Endothelial cell of umbilical vein (primary cell): ENCODE measurements at regions not wholly inside any gene's neighbourhood (a gene's known extent, or its start where the extent isn't known, plus 50 kb on each side); places are given as distances from the start of the nearest gene placed in this dataset.

Experiments used
- BruUV-seq: library from RNA; stranded (reverse); fragments of 400-500 nt; replicated peaks from 2 replicates; lab custom pipeline; 2021; lab: Mats Ljungman, UMichigan
- CTCF ChIA-PET: fragments of 300-600, 350-600 bp; sonication (Branson Sonifier 250); formaldehyde crosslinking; loops from one replicate; lab custom pipeline; 2021; ENCODE audit warnings: antibody characterized with exemption, inconsistent platforms; lab: Charles Lee
- POLR2A ChIA-PET: fragments of 300-600, 350-600 bp; sonication (Branson Sonifier 250); formaldehyde crosslinking; loops from one replicate; lab custom pipeline; 2021; ENCODE audit warnings: antibody characterized with exemption, inconsistent platforms; lab: Charles Lee
- DNase-seq: peaks from one replicate; pipeline ENCODE4 v3.0.0-alpha.2; 2011; ENCODE audit warnings: low read depth, low spot score
- FAIRE-seq: peaks from 2 replicates; lab custom pipeline; 2011; peaks lifted over from hg19 to GRCh38; lab: Jason Lieb, UNC
- H2AFZ ChIP-seq: 2 replicates; pipeline ENCODE4 v1.6.0; 2012; ENCODE audit warnings: low read depth, low read length, control low read depth, inconsistent platforms
- H3K27ac ChIP-seq: 2 replicates; pipeline ENCODE4 v1.5.1; 2011; ENCODE audit warnings: low read depth, mild to moderate bottlenecking, control low read depth, low read length, moderate library complexity; ENCODE audit not compliant: insufficient read depth
- H3K27me3 ChIP-seq, 2 experiments: 2 replicates each; pipeline versions ENCODE4 v1.6.0 to v1.6.1; 2011; ENCODE audit warnings: low read length in 2 of 2, mixed read lengths in 1 of 2; ENCODE audit not compliant: control insufficient read depth in 2 of 2, insufficient read depth in 2 of 2
- H3K36me3 ChIP-seq, 2 experiments: 2 replicates in 1 of 2; 3 replicates in 1 of 2; pipeline ENCODE4 v1.5.1; 2011; ENCODE audit warnings: low read length in 2 of 2, mild to moderate bottlenecking in 1 of 2, moderate library complexity in 1 of 2; ENCODE audit not compliant: control insufficient read depth in 2 of 2, insufficient read depth in 2 of 2; ENCODE audit errors: extremely low read depth in 1 of 2
- H3K4me1 ChIP-seq: 3 replicates; pipeline ENCODE4 v1.5.1; 2011; ENCODE audit warnings: mild to moderate bottlenecking, low read length; ENCODE audit not compliant: control insufficient read depth, insufficient read depth; ENCODE audit errors: extremely low read depth
- H3K4me2 ChIP-seq: 2 replicates; pipeline ENCODE4 v1.6.1; 2011; ENCODE audit warnings: low read length, control low read depth, mixed read lengths; ENCODE audit not compliant: insufficient read depth
- H3K4me3 ChIP-seq, 3 experiments: fragments of 200-600 bp in 1 of 3; sonication (generic), shearing (Covaris generic) in 1 of 3; replicated peaks in 1 of 3; 2 replicates each; pipeline ENCODE4 v1.5.1; 2011 to 2016; ENCODE audit warnings: control low read depth in 3 of 3, low read length in 3 of 3, mild to moderate bottlenecking in 2 of 3, inconsistent platforms in 1 of 3, low read depth in 1 of 3, moderate library complexity in 1 of 3; ENCODE audit not compliant: insufficient read depth in 1 of 3
- H3K79me2 ChIP-seq: 2 replicates; pipeline ENCODE4 v1.6.0; 2012; ENCODE audit warnings: low read length, inconsistent platforms; ENCODE audit not compliant: control insufficient read depth, insufficient read depth
- H3K9ac ChIP-seq: replicated peaks from 2 replicates; pipeline ENCODE3; 2011; ENCODE audit warnings: low read length, control low read depth; ENCODE audit not compliant: insufficient read depth; ENCODE audit errors: extremely low read depth
- H3K9me1 ChIP-seq: replicated peaks from 3 replicates; pipeline ENCODE4 v1.6.0; 2011; ENCODE audit warnings: mild to moderate bottlenecking, low read length; ENCODE audit not compliant: control insufficient read depth, insufficient read depth; ENCODE audit errors: extremely low read depth
- H3K9me3 ChIP-seq: replicated peaks from 2 replicates; pipeline ENCODE4 v1.5.1; 2012; ENCODE audit warnings: low read length, inconsistent platforms; ENCODE audit not compliant: control insufficient read depth, insufficient read depth
- H4K20me1 ChIP-seq: replicated peaks from 2 replicates; pipeline ENCODE3; 2011; ENCODE audit warnings: mild to moderate bottlenecking, low read length; ENCODE audit not compliant: control insufficient read depth, insufficient read depth; ENCODE audit errors: extremely low read depth
- EZH2 ChIP-seq: IDR thresholded peaks from 2 replicates; pipeline ENCODE4 v1.6.1; 2012; ENCODE audit warnings: borderline replicate concordance, low read depth, mild to moderate bottlenecking, moderate library complexity, low read length, inconsistent platforms; ENCODE audit not compliant: severe bottlenecking
- FOS ChIP-seq: IDR thresholded peaks from 2 replicates; pipeline ENCODE4 v1.6.1; 2011; ENCODE audit warnings: mild to moderate bottlenecking, low read length, moderate library complexity, borderline replicate concordance; ENCODE audit not compliant: insufficient read depth
- GATA2 ChIP-seq: IDR thresholded peaks from 2 replicates; pipeline ENCODE4 v1.7.0; 2011; ENCODE audit warnings: low read depth, mild to moderate bottlenecking, moderate library complexity, mixed read lengths, low read length; ENCODE audit not compliant: insufficient read length, insufficient read depth
- JUN ChIP-seq: IDR thresholded peaks from 2 replicates; pipeline ENCODE4 v1.6.1; 2011; ENCODE audit warnings: borderline replicate concordance, low read depth; ENCODE audit not compliant: insufficient read length, insufficient read depth
- MAX ChIP-seq: IDR thresholded peaks from 2 replicates; pipeline ENCODE4 v1.6.1; 2011; ENCODE audit not compliant: insufficient read depth, insufficient read length
- MYC ChIP-seq: IDR thresholded peaks from one replicate; pipeline ENCODE4 v1.6.1; 2011; ENCODE audit warnings: mild to moderate bottlenecking, low read depth, low read length
- POLR2A ChIP-seq: IDR thresholded peaks from 2 replicates; pipeline ENCODE4 v1.6.1; 2012; ENCODE audit warnings: low read depth, mild to moderate bottlenecking, control low read depth, low read length
- POLR2AphosphoS5 ChIP-seq: IDR thresholded peaks from 2 replicates; pipeline ENCODE4 v1.6.1; 2012; ENCODE audit warnings: low read depth, mild to moderate bottlenecking, control low read depth, low read length, moderate library complexity; ENCODE audit not compliant: insufficient read depth
- dilution Hi-C: fragments of 300-500 bp; cut with MboI; formaldehyde crosslinking; loops from one replicate; pipeline ENCODE4 v1.15.0; 2019; ENCODE audit warnings: low sequenced_read_pairs; ENCODE audit not compliant: extremely low pct_ligation_motif_present
- intact Hi-C: fragments of 100-400 bp; cut with micrococcal nuclease; formaldehyde crosslinking; loops from one replicate; pipeline ENCODE4 v1.10.0; 2022
- TF ChIP-seq, protein P1 (sequence below), 2 donors: IDR thresholded peaks; 1 replicate in 1 of 2; 2 replicates in 1 of 2; pipeline ENCODE4 v1.5.1; 2011; ENCODE audit warnings: low read length in 2 of 2, mild to moderate bottlenecking in 2 of 2, moderate library complexity in 2 of 2, control low read depth in 1 of 2, inconsistent platforms in 1 of 2, low read depth in 1 of 2; ENCODE audit not compliant: insufficient read depth in 1 of 2; ENCODE audit errors: extremely low read depth in 1 of 2

- ChIA-PET POLR2A (no interaction called here), CTCF (interaction anchor here (1.5 kb wide), 1 partner anchor 149 kb away, joined by 4 read pairs; no protein-coding TSS in a partner anchor)
- H2AFZ ChIP-seq, result no peak overlapping the region
- BruUV-seq, result no TSS peak
- no peak overlapping the region for H3K27ac ChIP-seq
- H4K20me1 ChIP-seq, result no peaks in the 10 kb centered on the region
- no peaks in the 10 kb centered on the region for H3K36me3 ChIP-seq
- no peak overlapping the region for H3K9ac ChIP-seq
- H3K4me1 ChIP-seq, result no peaks in the 10 kb centered on the region
- H3K9me1 ChIP-seq, result no peaks in the 10 kb centered on the region
- no peaks in the 10 kb centered on the region for H3K79me2 ChIP-seq
- dilution Hi-C loops, result no loop called here
- TF ChIP-seq MYC (no peak), FOS (no peak), MAX (no peak), JUN (no peak), GATA2 (no peak), EZH2 (no peak), POLR2AphosphoS5 (no peak), POLR2A (no peak)
- TF ChIP-seq, protein P1, sequence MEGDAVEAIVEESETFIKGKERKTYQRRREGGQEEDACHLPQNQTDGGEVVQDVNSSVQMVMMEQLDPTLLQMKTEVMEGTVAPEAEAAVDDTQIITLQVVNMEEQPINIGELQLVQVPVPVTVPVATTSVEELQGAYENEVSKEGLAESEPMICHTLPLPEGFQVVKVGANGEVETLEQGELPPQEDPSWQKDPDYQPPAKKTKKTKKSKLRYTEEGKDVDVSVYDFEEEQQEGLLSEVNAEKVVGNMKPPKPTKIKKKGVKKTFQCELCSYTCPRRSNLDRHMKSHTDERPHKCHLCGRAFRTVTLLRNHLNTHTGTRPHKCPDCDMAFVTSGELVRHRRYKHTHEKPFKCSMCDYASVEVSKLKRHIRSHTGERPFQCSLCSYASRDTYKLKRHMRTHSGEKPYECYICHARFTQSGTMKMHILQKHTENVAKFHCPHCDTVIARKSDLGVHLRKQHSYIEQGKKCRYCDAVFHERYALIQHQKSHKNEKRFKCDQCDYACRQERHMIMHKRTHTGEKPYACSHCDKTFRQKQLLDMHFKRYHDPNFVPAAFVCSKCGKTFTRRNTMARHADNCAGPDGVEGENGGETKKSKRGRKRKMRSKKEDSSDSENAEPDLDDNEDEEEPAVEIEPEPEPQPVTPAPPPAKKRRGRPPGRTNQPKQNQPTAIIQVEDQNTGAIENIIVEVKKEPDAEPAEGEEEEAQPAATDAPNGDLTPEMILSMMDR (IDR thresholded peaks at IDR 0.05; ENCODE audit: extremely low read depth in 1 of 2, insufficient read depth in 1 of 2, low read depth in 1 of 2, low read length in 2 of 2), result no peak
- H3K9me3 ChIP-seq, result no peaks in the 10 kb centered on the region
- DNase-seq (no peak), FAIRE-seq (no peak)
- intact Hi-C loops, result no loop called here
- no peaks in the 10 kb centered on the region for H3K27me3 ChIP-seq
- no peak overlapping the region for H3K4me3 ChIP-seq
- no peak overlapping the region for H3K4me2 ChIP-seq
These were observed 150.3 kb downstream of the PCDH7 start for GRCh38 chr4:30870513-30870912.
